Heart right ventricle (tissue), 16 donors: ENCODE measurements at regions not wholly inside any gene's neighbourhood (a gene's known extent, or its start where the extent isn't known, plus 50 kb on each side); places are given as distances from the start of the nearest gene placed in this dataset.

Experiments used
- ATAC-seq, 8 donors: fragments of 200-7000 bp; cut with Tn5 transposase; one replicate each; pipeline ENCODE4 v1.9.1; 2020; ENCODE audit warnings: mild to moderate bottlenecking in 8 of 8, moderate library complexity in 8 of 8, moderate number of reproducible peaks in 1 of 8
- DNase-seq, 2 donors: peaks; one replicate each; pipeline ENCODE4 v3.0.0-alpha.2; 2020
- H3K27ac ChIP-seq, 10 donors: fragments of 200-600 bp; sonication (generic) in 2 of 10; one replicate each; pipeline versions ENCODE4 v1.5.0 to v1.8.0; 2020 to 2022; ENCODE audit warnings: mild to moderate bottlenecking in 3 of 10
- H3K27me3 ChIP-seq, 7 donors: fragments of 200-600 bp; one replicate each; pipeline ENCODE4 v1.8.0; 2021 to 2022; ENCODE audit warnings: mild to moderate bottlenecking in 2 of 7
- H3K36me3 ChIP-seq, 9 donors: fragments of 200-600 bp; sonication (generic) in 1 of 9; one replicate each; pipeline versions ENCODE4 v1.5.0 to v1.8.0; 2020 to 2022; ENCODE audit warnings: mild to moderate bottlenecking in 2 of 9
- H3K4me1 ChIP-seq, 9 donors: fragments of 200-600 bp; sonication (generic) in 1 of 9; one replicate each; pipeline versions ENCODE4 v1.5.0 to v1.8.0; 2020 to 2022; ENCODE audit warnings: mild to moderate bottlenecking in 4 of 9
- H3K4me3 ChIP-seq, 10 donors: fragments of 200-600 bp; sonication (generic) in 2 of 10; one replicate each; pipeline versions ENCODE4 v1.5.0 to v1.8.0; 2020 to 2022; ENCODE audit warnings: mild to moderate bottlenecking in 7 of 10, moderate library complexity in 2 of 10
- H3K9me3 ChIP-seq, 11 donors: fragments of 200-600 bp in 10 of 11; sonication (generic) in 2 of 11; one replicate each; pipeline versions ENCODE4 v1.5.0 to v1.8.0; 2013 to 2022; ENCODE audit warnings: mild to moderate bottlenecking in 2 of 11, control low read depth in 1 of 11, moderate library complexity in 1 of 11
- CTCF ChIP-seq, 9 donors: fragments of 200-600 bp; sonication (generic) in 2 of 9; IDR thresholded peaks; one replicate each; pipeline versions ENCODE4 v1.5.0 to v1.8.0; 2021 to 2022; ENCODE audit warnings: antibody characterized with exemption in 9 of 9, mild to moderate bottlenecking in 5 of 9, moderate library complexity in 1 of 9
- WGBS, 2 donors: extraction: QIAGEN DNeasy Blood & Tissue Kit; methylation state at CpG; one replicate each; pipeline ENCODE4 v1.1.7; 2013; ENCODE audit warnings: inconsistent platforms in 1 of 2; 5-methylcytosine and 5-hydroxymethylcytosine counted together
- intact Hi-C, 10 donors: fragments of 100-400 bp; cut with DNase I; formaldehyde crosslinking; loops; one replicate each; pipeline versions ENCODE4 v1.11.1 to v1.14.2; 2022
- donor health status: Arrhythmogenic right ventricular cardiomyopathy.
- donor health status: ischemic (EF 13 %, LVEDD 7.1; RV severe dilation, severe dysfunction).
- donor health status: healthy with polysubstance abuse.
- donor health status: DM: no; HTN: yes; CAD: no.
- donor health status: DM: no; HTN: no; CAD: no.
- donor health status: ischemic (EF 25% LVEDD 6.9; RV normal size, moderate dysfunction).
- donor health status: ischemic (EF 25% LVEDD 5.7; RV mildly dilated, moderate dysfunction).
- donor health status: healthy.
- donor health status: DM: yes; HTN: yes; CAD: no.
- donor health status: Ischemic cardiomyopathy.
- donor health status: ischemic (EF 35%, LVEDD 5.7; RV mildly dilated, moderate dysfunction).
- donor health status: nonischemic (EF 11% LVEDD 7.7; RV severe dilation, severe dysfunction).
- donor health status: DM: yes; HTN: yes; CAD: no.
- donor health status: PGD.
- donor health status: ischemic (EF 29% LVEDD 5.4; RV normal size, mild dysfunction).
- donor health status: nonischemic (EF 23%, LVEDD 6.1; RV moderate dilation, normal function).

GRCh38 chrY:12421072-12421787 is 279.8 kb upstream of the USP9Y start:
- no peaks in the 10 kb centered on the region for H3K9me3 ChIP-seq
- H3K27me3 ChIP-seq, result no peaks in the 10 kb centered on the region
- no peaks in the 10 kb centered on the region for H3K4me1 ChIP-seq
- ATAC-seq (peak in 5 of 8 donors; percentile 68 to 87 (median 84)), DNase-seq (peak; percentile 13 to 50)
- peak in 3 of 9 donors; percentile 27 to 36 (median 31) for TF ChIP-seq CTCF (IDR thresholded peaks at IDR 0.05)
- intact Hi-C loops, result no loop called here
- H3K4me3 ChIP-seq, result peak overlapping the region in 6 of 10 donors; percentile 35 to 52 (median 48)
- 1 to 2% methylated on average over 21 to 59 of the region's 60 CpGs for WGBS, 2 donors
- H3K36me3 ChIP-seq, result no peaks in the 10 kb centered on the region
- no peak overlapping the region for H3K27ac ChIP-seq

GRCh38 chrY:12421788-12422124 is 279.3 kb upstream of the USP9Y start:
- Histone ChIP-seq H3K9me3 (no peaks in the 10 kb centered on the region), H3K4me1 (no peaks in the 10 kb centered on the region), H3K36me3 (no peaks in the 10 kb centered on the region), H3K27ac (no peak overlapping the region), H3K27me3 (no peaks in the 10 kb centered on the region), H3K4me3 (peak overlapping the region in 6 of 10 donors; percentile 35 to 52 (median 48))
- DNase-seq (no peak), ATAC-seq (peak in 1 of 8 donors; percentile 27)
- intact Hi-C loops, result no loop called here
- 17 to 18% methylated on average over 18 of the region's 18 CpGs for WGBS, 2 donors
- no peak for TF ChIP-seq CTCF (IDR thresholded peaks at IDR 0.05)

GRCh38 chrY:12422536-12422935 is 278.5 kb upstream of the USP9Y start:
- TF ChIP-seq CTCF (IDR thresholded peaks at IDR 0.05), result no peak
- Histone ChIP-seq H3K4me1 (no peaks in the 10 kb centered on the region), H3K4me3 (no peak overlapping the region), H3K9me3 (no peaks in the 10 kb centered on the region), H3K27ac (no peak overlapping the region), H3K36me3 (no peaks in the 10 kb centered on the region), H3K27me3 (no peaks in the 10 kb centered on the region)
- DNase-seq (no peak), ATAC-seq (no peak)
- WGBS, 2 donors, result 85 to 93% methylated on average over 5 of the region's 5 CpGs
- intact Hi-C loops, result no loop called here

- DNase-seq, result no peak
- 72 to 73% methylated on average over 6 of the region's 6 CpGs for WGBS, 2 donors
- intact Hi-C loops, result no loop called here
- Histone ChIP-seq H3K4me1 (no peaks in the 10 kb centered on the region), H3K9me3 (no peaks in the 10 kb centered on the region), H3K36me3 (no peaks in the 10 kb centered on the region), H3K27me3 (no peaks in the 10 kb centered on the region), H3K4me3 (no peak overlapping the region), H3K27ac (no peak overlapping the region)
- no peak for TF ChIP-seq CTCF (IDR thresholded peaks at IDR 0.05)
- ATAC-seq, result no peak
Measured at GRCh38 chrY:12423416-12424252, 277.4 kb upstream of the USP9Y start.
